GM21367 (cell line): ENCODE measurements at regions not wholly inside any gene's neighbourhood (a gene's known extent, or its start where the extent isn't known, plus 50 kb on each side); places are given as distances from the start of the nearest gene placed in this dataset.
"Not testable (repeated sequence)": the region's sequence is repeated elsewhere in the genome, so short reads cannot be mapped to it uniquely, and the experiment has no call there.

Experiments
- ATAC-seq: cut with Tn5 transposase; IDR thresholded peaks from one replicate; pipeline ENCODE4 v1.9.1; 2021; ENCODE audit not compliant: unreplicated experiment

GRCh38 chr10:8173243-8173865 is 118.9 kb downstream of the GATA3 start:
- ATAC-seq: no peak

GRCh38 chr10:8173866-8174243 is 119.4 kb downstream of the GATA3 start:
- no peak for ATAC-seq

DNA sequence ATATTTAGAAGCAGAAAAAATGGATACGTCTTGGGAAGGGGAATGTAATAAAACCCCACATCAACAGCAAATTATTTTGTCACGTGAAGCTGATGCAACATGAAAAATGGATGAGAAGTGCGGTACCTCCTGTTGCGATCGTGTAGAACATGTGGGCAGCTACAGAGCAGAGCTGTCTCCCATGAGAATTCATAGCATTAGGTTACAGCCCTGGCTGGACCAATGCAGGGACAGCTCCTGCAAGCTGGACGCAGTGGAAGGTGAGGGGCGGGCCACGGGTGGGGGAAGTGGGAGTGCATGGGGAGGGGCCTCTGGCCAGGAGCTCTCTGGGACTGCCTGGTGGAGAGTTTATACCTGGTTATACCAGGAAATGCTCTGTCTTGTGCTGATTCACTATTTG is 120.3 kb downstream of the GATA3 start:
- no peak for ATAC-seq

GRCh38 chr10:8177526-8177925 is 123.0 kb downstream of the GATA3 start:
- not testable (repeated sequence) for ATAC-seq

- not testable (repeated sequence) for ATAC-seq
Observed at GRCh38 chr10:8179773-8180172, 125.3 kb downstream of the GATA3 start.

DNA sequence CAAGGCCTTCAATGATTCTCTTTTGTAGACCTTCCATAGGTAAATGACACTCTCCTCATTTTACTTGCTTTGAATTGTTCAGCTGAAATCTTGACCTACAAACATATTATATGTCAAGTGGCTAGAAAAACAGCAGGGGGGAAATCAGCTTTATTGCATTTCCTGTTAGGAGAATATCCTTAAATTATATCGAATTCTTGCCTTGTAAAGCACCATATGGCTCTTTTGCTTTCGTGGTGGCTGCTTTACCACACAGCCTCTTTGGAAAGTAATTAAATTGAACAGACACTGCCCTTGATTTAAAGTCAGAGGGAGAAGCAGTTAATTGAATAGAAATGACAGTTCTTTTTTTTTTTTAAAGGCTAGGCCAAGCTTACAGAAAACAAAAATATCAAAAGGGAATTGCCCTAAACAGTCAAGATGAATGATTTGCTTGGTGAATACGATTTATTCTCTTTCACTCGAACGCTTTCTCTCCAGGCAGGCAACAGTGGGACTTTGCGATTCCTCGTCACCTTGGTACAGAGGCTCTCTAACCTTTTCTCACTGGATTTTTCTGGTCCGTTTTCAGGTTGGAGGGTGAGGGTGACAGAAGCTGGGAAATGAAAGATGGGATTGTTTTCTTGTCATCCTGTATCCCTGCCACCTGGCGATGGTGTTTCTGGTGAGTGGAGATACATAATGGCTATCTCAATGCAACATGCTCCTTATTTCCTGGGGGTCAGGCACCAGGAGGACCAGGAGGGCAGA is 126.0 kb downstream of the GATA3 start:
- no peak for ATAC-seq

- ATAC-seq: no peak
Observed at GRCh38 chr10:8181496-8182157, 127.1 kb downstream of the GATA3 start.

DNA sequence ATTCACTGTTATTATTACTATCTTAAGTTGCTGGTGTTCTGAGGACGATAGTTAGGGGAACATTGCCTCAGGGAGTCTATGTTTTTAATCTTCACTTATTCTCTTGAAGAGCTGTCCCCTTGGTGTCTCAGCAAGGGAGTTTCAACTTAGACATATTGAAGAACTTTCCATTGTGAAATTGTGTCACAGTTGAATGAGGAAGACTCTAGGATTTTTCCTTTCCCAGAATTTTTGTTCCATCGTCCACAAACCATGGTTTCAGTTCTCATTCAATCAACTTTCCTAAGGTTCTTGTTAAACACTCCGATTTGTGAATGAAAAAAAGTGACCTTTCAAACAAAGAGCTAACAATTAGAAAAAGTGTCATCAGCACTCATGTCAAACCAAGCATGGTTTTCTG is 128.3 kb downstream of the GATA3 start:
- ATAC-seq: no peak

DNA sequence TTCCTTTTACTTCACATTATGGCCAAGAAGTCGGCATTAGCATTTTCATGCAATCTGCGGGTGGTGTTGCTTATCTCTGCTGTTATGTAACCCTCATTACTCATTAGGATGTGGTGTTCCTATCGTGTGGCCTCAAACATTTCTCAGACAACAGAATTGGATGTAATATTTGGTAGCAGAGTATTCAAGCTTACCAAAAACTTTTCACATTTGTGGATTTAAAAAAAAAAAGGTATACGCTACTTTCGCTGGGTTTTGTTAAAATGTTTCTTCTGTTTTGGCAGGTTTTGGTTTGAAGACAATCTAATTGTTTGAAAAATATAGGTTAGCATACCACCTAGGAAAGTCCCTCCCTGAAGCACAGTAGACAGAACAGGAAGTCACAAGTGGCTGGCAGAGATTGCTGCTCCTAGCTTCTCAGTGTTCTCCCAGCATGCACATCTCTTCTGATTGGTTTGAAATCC is 128.8 kb downstream of the GATA3 start:
- ATAC-seq: no peak

DNA sequence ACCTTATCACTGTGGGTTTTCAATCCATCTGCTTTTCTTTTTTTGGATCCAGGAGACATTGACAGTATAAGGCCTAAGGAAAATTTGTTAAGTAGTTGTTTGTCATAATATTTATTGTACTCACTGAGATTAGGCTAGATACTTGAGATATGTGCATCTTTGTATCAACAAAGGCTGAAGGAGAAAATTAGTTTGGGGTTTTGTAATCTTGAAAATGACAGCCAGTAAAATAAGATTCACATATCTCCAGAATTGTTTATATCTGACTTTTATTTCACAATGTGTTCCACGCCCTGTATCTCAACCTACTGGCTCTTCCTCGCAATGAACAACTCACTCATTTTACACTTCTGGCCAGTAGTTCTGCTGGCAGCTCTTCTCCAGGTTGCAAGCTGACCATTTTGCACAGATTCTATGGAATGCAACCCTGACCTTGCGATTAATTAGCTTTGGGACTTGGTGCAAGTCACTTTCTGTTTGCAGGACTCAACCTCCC is 132.7 kb downstream of the GATA3 start:
- no peak for ATAC-seq

GRCh38 chr10:8189458-8189857 is 135.0 kb downstream of the GATA3 start:
- no peak for ATAC-seq

- no peak for ATAC-seq
Observed at GRCh38 chr10:8192301-8192700, 137.8 kb downstream of the GATA3 start.

DNA sequence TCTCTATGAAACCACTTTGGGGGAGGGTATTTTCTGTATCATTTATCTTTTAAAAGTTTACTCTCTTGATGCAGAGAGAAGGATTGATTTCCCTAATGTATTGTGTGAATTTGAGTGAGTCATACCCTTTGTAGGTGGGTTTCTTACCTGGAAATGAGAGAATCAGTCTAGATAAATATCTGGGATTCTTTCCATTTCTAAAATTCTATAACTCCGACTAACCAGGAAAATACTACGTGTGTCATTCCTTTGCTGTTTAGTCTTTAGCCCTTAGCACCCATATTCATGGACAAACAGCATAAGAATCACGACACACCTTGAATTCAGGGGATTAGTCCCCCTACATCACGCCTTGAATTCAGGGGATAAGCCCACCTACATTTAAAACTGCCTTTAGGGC is 139.1 kb downstream of the GATA3 start:
- ATAC-seq: no peak

DNA sequence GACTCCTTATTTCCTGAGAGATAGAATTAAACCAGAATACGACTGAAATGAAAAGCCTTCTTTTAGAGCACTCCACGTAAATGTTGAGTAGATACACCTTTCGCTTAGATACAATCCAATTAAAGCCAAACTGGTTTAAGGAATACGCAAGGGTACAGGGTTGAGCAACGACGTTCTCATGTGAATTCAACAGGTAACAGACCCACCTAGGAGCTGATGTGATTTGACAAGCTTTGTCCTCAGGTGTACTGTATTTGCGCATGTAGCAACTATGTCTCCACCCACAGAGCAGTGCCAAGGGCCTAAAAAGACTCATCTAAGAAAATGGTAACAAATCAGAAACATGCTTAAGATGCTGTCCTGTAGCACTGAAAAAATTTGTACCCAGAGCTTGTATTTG is 139.6 kb downstream of the GATA3 start:
- no peak for ATAC-seq

- ATAC-seq: no peak
Observed at GRCh38 chr10:8206882-8207281, 152.4 kb downstream of the GATA3 start.

GRCh38 chr10:8211631-8212030 is 157.1 kb downstream of the GATA3 start:
- no peak for ATAC-seq

- no peak for ATAC-seq
Observed at GRCh38 chr10:8213735-8214134, 159.2 kb downstream of the GATA3 start.

DNA sequence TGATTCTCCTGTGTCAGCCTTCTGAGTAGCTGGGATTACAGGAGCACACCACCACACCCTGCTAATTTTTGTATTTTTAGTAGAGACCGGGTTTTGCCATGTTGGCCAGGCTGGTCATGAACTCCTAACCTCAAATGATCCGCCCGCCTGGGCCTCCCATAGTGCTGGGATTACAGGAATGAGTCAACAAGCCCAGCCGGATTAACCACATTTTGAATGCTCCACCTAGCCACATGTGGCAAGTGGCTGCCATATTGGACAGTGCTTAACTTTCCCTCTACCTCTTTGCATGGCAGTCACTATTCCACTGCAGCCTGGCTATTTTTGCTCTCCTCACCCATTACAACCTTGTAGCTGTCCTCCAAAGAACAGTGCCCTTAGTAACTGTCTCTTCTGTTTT is 160.1 kb downstream of the GATA3 start:
- no peak for ATAC-seq

DNA sequence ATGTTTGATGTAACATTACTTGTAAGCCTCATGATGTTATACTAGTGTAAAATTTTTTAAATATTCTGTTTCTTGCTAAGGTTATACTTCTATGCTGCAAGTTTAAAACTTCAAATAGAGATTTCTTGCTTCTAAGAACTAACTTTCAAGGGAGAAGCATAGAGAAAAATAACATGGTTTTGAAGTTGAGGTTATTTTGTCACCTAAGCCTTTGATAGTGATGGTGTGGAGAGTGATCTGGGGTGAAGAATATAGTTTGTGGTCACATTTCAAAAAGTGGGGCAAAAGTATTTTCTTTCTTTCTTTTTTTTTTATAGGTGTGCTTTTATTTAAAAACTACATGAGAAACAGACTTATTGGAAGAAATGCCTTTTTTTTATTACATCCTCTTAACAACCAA is 162.4 kb downstream of the GATA3 start:
- no peak for ATAC-seq

DNA sequence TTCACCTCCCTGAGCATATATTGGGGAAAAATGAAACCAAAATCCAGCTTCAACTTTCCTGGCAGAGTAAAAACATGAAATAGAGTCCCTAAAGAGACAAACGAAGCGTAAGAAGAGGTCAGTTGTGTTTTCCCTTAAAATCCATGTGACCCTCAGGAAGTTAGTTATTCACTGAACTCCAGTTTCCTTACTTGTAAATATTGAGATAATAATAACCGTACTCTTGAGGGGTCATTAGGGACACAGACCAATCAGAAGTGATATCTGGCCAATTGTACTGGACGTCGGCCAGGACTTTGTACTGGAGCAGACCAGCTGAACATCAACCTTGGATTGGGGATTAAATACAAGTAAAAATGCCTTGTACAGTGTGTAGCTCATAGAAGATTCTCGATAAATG is 167.0 kb downstream of the GATA3 start:
- no peak for ATAC-seq

DNA sequence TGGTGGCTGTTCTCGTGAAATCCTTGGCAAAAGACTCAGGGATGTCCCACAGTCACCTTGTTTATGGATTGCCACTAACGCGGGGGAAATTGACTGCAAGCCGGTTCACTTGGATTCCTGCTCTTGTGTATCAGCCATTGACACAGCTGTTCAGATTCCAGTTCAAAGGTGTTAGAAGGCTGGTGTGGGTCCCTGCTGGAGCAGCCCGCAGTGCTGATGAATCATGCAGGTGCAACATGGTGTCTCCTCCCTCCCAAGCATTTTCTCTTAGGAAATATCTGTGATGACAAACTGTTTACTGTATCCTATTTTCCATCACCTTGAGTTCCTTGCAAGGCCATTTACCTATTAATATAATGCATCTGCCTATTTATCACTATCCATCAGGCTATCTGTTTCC is 170.1 kb downstream of the GATA3 start:
- no peak for ATAC-seq

DNA sequence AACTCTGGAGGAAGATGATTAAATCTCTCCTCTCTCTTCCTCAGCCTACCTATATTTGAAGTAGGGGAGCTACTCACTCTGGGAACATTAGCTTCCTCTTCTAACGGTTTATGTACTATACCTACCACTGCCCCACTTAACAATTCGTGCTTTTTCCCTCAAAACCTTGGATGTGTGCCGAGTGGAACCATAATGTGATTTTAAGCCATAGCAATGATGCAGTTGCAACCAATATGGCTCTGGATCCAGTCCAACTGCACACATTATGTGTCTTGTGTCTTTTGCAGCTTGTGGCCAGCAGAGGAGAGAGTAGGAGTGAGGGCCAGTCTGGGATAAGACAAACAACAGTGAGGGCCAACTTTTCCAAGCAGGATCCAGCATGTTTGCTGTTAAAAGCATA is 170.7 kb downstream of the GATA3 start:
- no peak for ATAC-seq
